KMS-11 (cell line): ENCODE measurements at regions not wholly inside any gene's neighbourhood (a gene's known extent, or its start where the extent isn't known, plus 50 kb on each side); places are given as distances from the start of the nearest gene placed in this dataset.

Source experiments
- H2AFZ ChIP-seq: fragments of 200-600 bp; sonication (generic); 2 replicates; pipeline ENCODE4 v1.6.1; 2016; ENCODE audit warnings: antibody characterized with exemption, mixed run types, low read depth
- H3K27ac ChIP-seq: fragments of 200-600 bp; sonication (generic); 2 replicates; pipeline ENCODE4 v1.6.1; 2016; ENCODE audit warnings: mild to moderate bottlenecking, mixed run types
- H3K27me3 ChIP-seq: fragments of 200-600 bp; sonication (generic); 2 replicates; pipeline ENCODE4 v1.6.1; 2017; ENCODE audit warnings: mild to moderate bottlenecking, low read depth, mixed run types, moderate library complexity; ENCODE audit not compliant: insufficient read depth
- H3K36me3 ChIP-seq: fragments of 200-600 bp; sonication (generic); 2 replicates; pipeline ENCODE4 v1.6.1; 2017; ENCODE audit warnings: mild to moderate bottlenecking, mixed run types; ENCODE audit not compliant: insufficient read depth
- H3K4me1 ChIP-seq: fragments of 200-600 bp; sonication (generic); 2 replicates; pipeline ENCODE4 v1.6.1; 2016; ENCODE audit warnings: mild to moderate bottlenecking, low read depth, mixed run types; ENCODE audit not compliant: poor library complexity, severe bottlenecking
- H3K4me2 ChIP-seq: fragments of 200-600 bp; sonication (generic); 2 replicates; pipeline ENCODE4 v1.7.0; 2016; ENCODE audit warnings: mild to moderate bottlenecking, mixed run types
- H3K4me3 ChIP-seq: fragments of 200-600 bp; sonication (generic); IDR thresholded peaks from 2 replicates; pipeline ENCODE4 v1.6.1; 2017; ENCODE audit warnings: low read depth, low read length, mixed read lengths; ENCODE audit not compliant: insufficient read depth
- H3K79me2 ChIP-seq: fragments of 200-600 bp; sonication (generic); 2 replicates; pipeline ENCODE4 v1.6.1; 2016; ENCODE audit warnings: low read depth, mixed run types; ENCODE audit not compliant: insufficient read depth
- H3K9ac ChIP-seq: fragments of 200-600 bp; sonication (generic); 2 replicates; pipeline ENCODE4 v1.6.1; 2016; ENCODE audit warnings: mild to moderate bottlenecking, mixed run types
- H4K20me1 ChIP-seq: fragments of 200-600 bp; sonication (generic); 2 replicates; pipeline ENCODE4 v1.6.1; 2016; ENCODE audit warnings: mild to moderate bottlenecking, mixed run types; ENCODE audit not compliant: insufficient read depth
- TF ChIP-seq, protein P1 (sequence below): fragments of 200-600 bp; sonication (generic); conservative IDR thresholded peaks from 2 replicates; pipeline ENCODE4 v1.6.1; 2017; ENCODE audit warnings: low read depth, mild to moderate bottlenecking, antibody characterized with exemption, low read length, moderate library complexity, mixed read lengths

DNA sequence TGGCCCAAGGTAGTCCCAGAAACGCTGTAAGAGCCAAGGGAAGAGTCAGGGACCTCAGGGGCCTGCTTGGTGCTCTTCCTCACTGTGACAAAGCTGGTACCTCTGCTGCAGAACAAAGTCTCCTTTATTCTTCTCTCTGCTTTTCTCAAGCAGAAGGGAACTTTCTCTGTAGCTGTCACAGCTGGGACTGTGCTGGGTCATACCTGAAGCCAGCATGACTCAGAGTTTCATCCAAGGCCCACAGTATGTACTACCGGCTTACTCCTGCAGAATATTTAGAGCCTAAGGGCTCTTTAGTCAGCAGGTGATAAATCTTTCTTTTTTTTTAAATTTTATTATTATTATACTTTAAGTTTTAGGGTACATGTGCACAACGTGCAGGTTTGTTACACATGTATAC, 183.2 kb downstream of the TINAG start:
- TF ChIP-seq, protein P1, sequence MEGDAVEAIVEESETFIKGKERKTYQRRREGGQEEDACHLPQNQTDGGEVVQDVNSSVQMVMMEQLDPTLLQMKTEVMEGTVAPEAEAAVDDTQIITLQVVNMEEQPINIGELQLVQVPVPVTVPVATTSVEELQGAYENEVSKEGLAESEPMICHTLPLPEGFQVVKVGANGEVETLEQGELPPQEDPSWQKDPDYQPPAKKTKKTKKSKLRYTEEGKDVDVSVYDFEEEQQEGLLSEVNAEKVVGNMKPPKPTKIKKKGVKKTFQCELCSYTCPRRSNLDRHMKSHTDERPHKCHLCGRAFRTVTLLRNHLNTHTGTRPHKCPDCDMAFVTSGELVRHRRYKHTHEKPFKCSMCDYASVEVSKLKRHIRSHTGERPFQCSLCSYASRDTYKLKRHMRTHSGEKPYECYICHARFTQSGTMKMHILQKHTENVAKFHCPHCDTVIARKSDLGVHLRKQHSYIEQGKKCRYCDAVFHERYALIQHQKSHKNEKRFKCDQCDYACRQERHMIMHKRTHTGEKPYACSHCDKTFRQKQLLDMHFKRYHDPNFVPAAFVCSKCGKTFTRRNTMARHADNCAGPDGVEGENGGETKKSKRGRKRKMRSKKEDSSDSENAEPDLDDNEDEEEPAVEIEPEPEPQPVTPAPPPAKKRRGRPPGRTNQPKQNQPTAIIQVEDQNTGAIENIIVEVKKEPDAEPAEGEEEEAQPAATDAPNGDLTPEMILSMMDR, result no peak
- Histone ChIP-seq H3K36me3 (no peaks in the 10 kb centered on the region), H3K27ac (no peak overlapping the region), H3K79me2 (no peaks in the 10 kb centered on the region), H3K4me3 (no peak overlapping the region), H3K4me1 (no peaks in the 10 kb centered on the region), H3K27me3 (no peaks in the 10 kb centered on the region), H3K4me2 (no peak overlapping the region), H3K9ac (no peak overlapping the region), H4K20me1 (no peaks in the 10 kb centered on the region), H2AFZ (no peak overlapping the region)

DNA sequence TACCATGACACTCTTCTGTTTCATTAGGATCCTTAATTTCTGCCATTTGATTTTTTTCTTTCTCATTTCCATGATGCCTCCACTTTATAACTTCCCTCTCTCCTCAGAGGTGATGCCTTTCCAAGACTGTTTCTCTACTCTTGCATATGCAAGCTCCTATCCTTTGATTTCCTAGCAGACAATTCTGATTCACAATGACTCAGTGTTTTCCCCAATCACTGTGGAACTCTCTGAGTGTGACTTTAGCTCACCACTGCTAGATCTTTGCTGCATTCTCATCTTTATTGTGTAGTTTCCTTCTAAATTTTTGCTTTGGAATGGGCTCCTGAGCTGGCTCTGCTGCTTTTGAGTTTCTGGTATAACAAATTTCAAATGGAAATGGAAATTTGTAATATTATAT, 184.9 kb downstream of the TINAG start:
- no peaks in the 10 kb centered on the region for H3K36me3 ChIP-seq
- no peak overlapping the region for H3K4me2 ChIP-seq
- H3K79me2 ChIP-seq, result no peaks in the 10 kb centered on the region
- no peaks in the 10 kb centered on the region for H3K4me1 ChIP-seq
- no peak overlapping the region for H2AFZ ChIP-seq
- H3K9ac ChIP-seq, result no peak overlapping the region
- no peak overlapping the region for H3K4me3 ChIP-seq
- H3K27me3 ChIP-seq, result no peaks in the 10 kb centered on the region
- no peak overlapping the region for H3K27ac ChIP-seq
- TF ChIP-seq, protein P1, result no peak
- no peaks in the 10 kb centered on the region for H4K20me1 ChIP-seq

DNA sequence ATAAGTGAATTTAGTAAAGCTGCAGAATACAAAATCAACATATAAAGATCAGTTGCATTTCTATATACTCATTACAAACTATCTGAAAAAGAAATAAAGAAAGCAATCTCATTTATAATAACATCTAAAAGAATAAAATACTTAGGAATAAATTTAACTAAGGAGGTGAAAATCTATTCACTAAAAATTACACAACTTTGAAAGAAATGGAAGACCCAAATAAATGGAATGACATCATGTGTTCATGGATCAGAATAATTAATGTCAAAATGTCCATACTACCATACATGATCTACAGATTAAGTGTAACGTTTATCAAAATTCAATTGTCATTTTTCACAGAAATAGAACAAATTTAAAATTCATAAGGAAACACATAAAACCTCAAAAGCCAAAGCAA, 194.9 kb downstream of the TINAG start:
- Histone ChIP-seq H3K4me3 (no peak overlapping the region), H3K36me3 (no peaks in the 10 kb centered on the region), H3K9ac (no peak overlapping the region), H2AFZ (no peak overlapping the region), H4K20me1 (no peaks in the 10 kb centered on the region), H3K27ac (no peak overlapping the region), H3K4me2 (no peak overlapping the region), H3K27me3 (no peaks in the 10 kb centered on the region), H3K4me1 (no peaks in the 10 kb centered on the region), H3K79me2 (no peaks in the 10 kb centered on the region)
- TF ChIP-seq, protein P1, result no peak

DNA sequence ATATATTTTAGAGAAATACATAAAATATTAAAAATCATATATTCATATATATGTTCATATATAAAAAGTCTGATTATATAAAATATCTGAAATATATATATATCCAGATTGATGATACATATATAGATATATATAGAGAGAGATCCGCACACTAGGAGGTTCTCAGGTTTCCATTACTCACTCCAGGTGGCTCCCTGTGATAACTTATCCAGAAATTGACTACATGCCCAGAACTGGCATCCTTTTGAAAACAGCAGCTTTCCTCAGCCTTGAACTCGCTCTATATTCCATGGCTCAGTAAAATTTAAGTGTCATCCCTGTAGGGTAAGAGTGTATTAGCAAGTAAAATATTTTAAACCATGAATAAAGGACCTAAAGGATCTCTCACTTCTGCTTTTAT, 206.8 kb downstream of the TINAG start:
- no peak overlapping the region for H3K27ac ChIP-seq
- no peak overlapping the region for H2AFZ ChIP-seq
- H3K9ac ChIP-seq, result no peak overlapping the region
- no peak overlapping the region for H3K4me2 ChIP-seq
- no peaks in the 10 kb centered on the region for H3K4me1 ChIP-seq
- H3K27me3 ChIP-seq, result no peaks in the 10 kb centered on the region
- no peaks in the 10 kb centered on the region for H3K36me3 ChIP-seq
- no peaks in the 10 kb centered on the region for H3K79me2 ChIP-seq
- no peaks in the 10 kb centered on the region for H4K20me1 ChIP-seq
- TF ChIP-seq, protein P1, result no peak
- no peak overlapping the region for H3K4me3 ChIP-seq

DNA sequence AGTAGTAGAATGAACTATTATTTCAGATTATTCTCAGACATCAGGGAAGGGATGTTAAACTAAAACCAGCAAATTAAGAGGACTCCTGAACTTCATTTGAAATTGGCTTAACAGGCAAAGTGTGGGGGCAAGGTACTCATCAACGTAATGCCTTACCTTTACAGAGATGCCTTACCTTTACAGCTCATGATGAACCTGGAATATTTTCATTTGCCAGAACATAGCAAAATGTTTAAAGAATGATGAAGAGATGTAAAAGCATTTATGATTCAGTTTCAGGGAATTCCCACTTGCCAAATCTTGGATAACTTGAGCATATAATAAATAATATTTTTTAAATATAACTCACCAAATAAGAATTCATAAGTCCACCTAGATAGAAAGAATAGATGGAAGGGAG, 207.5 kb downstream of the TINAG start:
- Histone ChIP-seq H3K4me2 (no peak overlapping the region), H3K27me3 (no peaks in the 10 kb centered on the region), H3K4me1 (no peaks in the 10 kb centered on the region), H2AFZ (no peak overlapping the region), H3K79me2 (no peaks in the 10 kb centered on the region), H3K9ac (no peak overlapping the region), H4K20me1 (no peaks in the 10 kb centered on the region), H3K36me3 (no peaks in the 10 kb centered on the region), H3K4me3 (no peak overlapping the region), H3K27ac (no peak overlapping the region)
- TF ChIP-seq, protein P1, result no peak
